ENCODE measurements at regions not wholly inside any gene's neighbourhood (a gene's known extent, or its start where the extent isn't known, plus 50 kb on each side); places are given as distances from the start of the nearest gene placed in this dataset.

DNA sequence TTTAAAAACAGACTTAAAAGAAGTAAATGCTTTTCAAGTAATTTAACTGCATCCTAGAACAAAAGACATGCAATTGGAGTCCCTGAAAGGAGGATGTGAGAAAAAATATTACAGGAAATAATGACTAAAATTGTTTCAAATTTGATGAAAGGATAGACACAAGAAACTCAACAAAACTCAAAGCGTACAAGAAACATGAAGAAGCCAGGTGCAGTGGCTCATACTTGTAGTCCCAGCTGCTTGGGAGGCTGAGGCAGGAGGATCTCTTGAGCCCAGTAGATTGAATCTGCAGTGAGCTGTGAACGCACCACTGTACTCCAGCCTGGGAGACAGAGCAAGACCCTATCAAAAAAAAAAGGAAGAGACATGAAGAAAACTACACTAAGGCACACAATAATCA lies 118.1 kb upstream of the SLC39A10 start:
- TF ChIP-seq, protein P1, sequence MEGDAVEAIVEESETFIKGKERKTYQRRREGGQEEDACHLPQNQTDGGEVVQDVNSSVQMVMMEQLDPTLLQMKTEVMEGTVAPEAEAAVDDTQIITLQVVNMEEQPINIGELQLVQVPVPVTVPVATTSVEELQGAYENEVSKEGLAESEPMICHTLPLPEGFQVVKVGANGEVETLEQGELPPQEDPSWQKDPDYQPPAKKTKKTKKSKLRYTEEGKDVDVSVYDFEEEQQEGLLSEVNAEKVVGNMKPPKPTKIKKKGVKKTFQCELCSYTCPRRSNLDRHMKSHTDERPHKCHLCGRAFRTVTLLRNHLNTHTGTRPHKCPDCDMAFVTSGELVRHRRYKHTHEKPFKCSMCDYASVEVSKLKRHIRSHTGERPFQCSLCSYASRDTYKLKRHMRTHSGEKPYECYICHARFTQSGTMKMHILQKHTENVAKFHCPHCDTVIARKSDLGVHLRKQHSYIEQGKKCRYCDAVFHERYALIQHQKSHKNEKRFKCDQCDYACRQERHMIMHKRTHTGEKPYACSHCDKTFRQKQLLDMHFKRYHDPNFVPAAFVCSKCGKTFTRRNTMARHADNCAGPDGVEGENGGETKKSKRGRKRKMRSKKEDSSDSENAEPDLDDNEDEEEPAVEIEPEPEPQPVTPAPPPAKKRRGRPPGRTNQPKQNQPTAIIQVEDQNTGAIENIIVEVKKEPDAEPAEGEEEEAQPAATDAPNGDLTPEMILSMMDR (conservative IDR thresholded peaks at IDR 0.05; ENCODE audit: low read length): no peak
- no peak for TF ChIP-seq EZH2phosphoT487 (IDR thresholded peaks at IDR 0.05; ENCODE audit: borderline replicate concordance, low read depth, low read length)
